Activated T-helper 17 cell treated with anti-CD3 and anti-CD28 coated beads, Interleukin-2, amount 50 U/mL, for 72 hours (primary cell): ENCODE measurements at regions not wholly inside any gene's neighbourhood (a gene's known extent, or its start where the extent isn't known, plus 50 kb on each side); places are given as distances from the start of the nearest gene placed in this dataset.
"Not testable (repeated sequence)": the region's sequence is repeated elsewhere in the genome, so short reads cannot be mapped to it uniquely, and the experiment has no call there.

Source experiments
- ATAC-seq: fragments of 150-1000 bp; cut with Tn5 transposase; replicated peaks from 2 replicates; pipeline ENCODE4 v1.10.0; 2021; ENCODE audit warnings: mild to moderate bottlenecking, moderate library complexity
- H3K27ac Mint-ChIP-seq: one replicate; pipeline ENCODE4 v1.8.0; 2022; ENCODE audit warnings: mixed read lengths
- H3K27me3 Mint-ChIP-seq: one replicate; pipeline ENCODE4 v1.8.0; 2022; ENCODE audit warnings: mixed read lengths
- H3K36me3 Mint-ChIP-seq: one replicate; pipeline ENCODE4 v1.8.0; 2022; ENCODE audit warnings: low read depth, mild to moderate bottlenecking, mixed read lengths
- H3K4me1 Mint-ChIP-seq: one replicate; pipeline ENCODE4 v1.8.0; 2022; ENCODE audit warnings: mixed read lengths
- H3K4me3 Mint-ChIP-seq: one replicate; pipeline ENCODE4 v1.8.0; 2022; ENCODE audit warnings: mild to moderate bottlenecking, mixed read lengths
- H3K9me3 Mint-ChIP-seq: one replicate; pipeline ENCODE4 v1.8.0; 2022; ENCODE audit warnings: mixed read lengths

DNA sequence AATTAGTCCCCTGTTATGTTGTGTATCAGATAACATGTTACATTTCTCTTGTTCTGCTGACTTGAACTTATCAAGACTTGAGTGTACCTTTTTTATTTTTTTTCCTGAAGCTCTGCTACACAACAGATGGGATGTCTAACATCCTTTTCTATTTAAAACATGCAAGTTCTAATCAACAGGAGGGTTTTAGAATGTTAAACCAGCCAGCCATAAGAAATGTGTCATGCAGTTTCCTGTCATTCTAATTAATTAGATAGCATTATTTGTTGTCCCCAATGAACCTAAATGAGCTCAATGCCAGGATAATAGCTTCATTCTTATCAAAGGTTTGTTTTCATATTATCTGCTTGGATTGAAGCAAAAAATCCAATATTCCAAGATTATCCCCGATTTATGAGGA lies 958.2 kb downstream of the PCDH7 start:
- H3K27me3 Mint-ChIP-seq: no peaks in the 10 kb centered on the region
- H3K36me3 Mint-ChIP-seq: no peaks in the 10 kb centered on the region
- ATAC-seq: no peak
- H3K4me1 Mint-ChIP-seq: no peaks in the 10 kb centered on the region
- no peak overlapping the region for H3K4me3 Mint-ChIP-seq
- H3K27ac Mint-ChIP-seq: no peak overlapping the region
- peaks cover 7% of the 10 kb centered on the region for H3K9me3 Mint-ChIP-seq

DNA sequence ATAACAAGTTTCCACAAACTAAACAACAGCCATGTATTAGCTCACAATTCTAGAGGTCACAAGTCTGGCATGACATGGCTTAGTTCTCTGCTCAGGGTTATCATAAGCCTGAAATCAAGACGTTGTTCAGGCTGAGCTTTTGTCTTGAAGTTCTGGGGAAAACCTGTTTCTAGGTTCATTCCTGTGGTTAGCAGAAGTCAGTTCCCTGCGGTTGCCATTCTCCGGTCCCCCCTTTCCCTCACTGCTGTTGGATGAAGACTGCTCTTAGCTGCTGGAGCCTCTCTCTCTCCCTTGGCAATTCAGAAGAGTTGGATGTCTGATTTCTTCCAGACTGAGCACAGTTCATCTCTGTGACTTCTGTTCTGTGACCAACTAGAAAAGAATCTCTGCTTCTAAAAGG lies 962.6 kb downstream of the PCDH7 start:
- H3K9me3 Mint-ChIP-seq: peaks cover 3% of the 10 kb centered on the region
- H3K36me3 Mint-ChIP-seq: no peaks in the 10 kb centered on the region
- no peak for ATAC-seq
- H3K4me3 Mint-ChIP-seq: no peak overlapping the region
- H3K27me3 Mint-ChIP-seq: no peaks in the 10 kb centered on the region
- H3K27ac Mint-ChIP-seq: no peak overlapping the region
- H3K4me1 Mint-ChIP-seq: no peaks in the 10 kb centered on the region

DNA sequence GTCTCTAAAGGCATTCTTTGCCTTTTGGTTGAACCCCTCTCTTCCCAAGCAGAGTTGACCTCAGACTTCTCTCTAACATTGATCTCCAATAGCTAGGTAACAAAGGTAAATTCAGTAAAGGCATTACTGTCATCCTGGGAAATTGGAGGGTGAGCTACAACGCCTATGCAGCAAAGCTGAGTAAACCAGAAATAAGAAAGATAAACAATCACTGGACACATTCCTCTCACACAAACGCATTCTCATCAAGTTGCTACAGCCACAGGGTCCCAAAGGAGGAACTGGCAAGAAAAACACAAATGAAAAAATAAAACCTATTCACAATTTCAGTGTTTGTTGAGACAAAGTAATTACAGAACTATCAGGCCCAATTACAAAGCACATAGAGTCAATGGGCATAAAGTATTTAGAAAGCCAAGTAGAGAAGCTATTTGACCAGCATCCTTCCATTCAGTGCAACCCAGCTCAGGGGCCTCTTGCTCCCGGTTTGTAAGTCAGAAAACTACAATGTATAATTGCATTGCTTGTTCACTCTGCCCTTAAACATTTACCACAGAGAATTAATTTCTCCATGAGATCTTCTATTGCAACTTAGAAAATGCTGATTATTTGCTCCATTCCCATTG lies 967.7 kb downstream of the PCDH7 start:
- no peaks in the 10 kb centered on the region for H3K4me1 Mint-ChIP-seq
- no peaks in the 10 kb centered on the region for H3K27me3 Mint-ChIP-seq
- peaks cover 3% of the 10 kb centered on the region for H3K9me3 Mint-ChIP-seq
- no peaks in the 10 kb centered on the region for H3K36me3 Mint-ChIP-seq
- no peak for ATAC-seq
- no peak overlapping the region for H3K27ac Mint-ChIP-seq
- no peak overlapping the region for H3K4me3 Mint-ChIP-seq

DNA sequence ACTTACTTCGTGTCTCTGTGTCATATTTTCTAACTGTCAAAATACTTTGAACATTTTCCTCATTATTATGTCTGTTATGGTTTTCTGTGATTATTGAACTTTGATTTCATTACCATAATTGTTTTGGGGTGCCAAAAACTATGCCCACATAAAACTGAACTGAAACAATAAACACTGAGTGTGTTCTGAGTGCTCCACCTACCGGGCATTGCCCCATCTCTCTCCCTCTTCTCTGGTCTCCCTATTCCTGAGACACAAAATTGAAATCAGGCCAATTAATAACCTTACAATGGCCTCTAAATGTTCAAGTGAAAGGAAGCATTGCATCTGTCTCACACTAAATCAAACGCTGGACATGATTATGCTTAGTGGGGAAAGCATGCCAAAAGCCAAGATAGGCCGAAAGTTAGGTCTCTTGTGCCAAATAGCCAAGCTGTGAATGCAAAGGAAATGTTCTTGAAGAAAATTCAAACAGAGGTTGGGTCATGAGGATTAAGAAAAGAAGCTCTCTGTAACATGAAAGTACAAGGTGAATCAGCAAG lies 972.3 kb downstream of the PCDH7 start:
- no peaks in the 10 kb centered on the region for H3K27me3 Mint-ChIP-seq
- ATAC-seq: no peak
- no peaks in the 10 kb centered on the region for H3K36me3 Mint-ChIP-seq
- no peaks in the 10 kb centered on the region for H3K4me1 Mint-ChIP-seq
- H3K4me3 Mint-ChIP-seq: no peak overlapping the region
- H3K9me3 Mint-ChIP-seq: peaks cover 7% of the 10 kb centered on the region
- H3K27ac Mint-ChIP-seq: no peak overlapping the region

DNA sequence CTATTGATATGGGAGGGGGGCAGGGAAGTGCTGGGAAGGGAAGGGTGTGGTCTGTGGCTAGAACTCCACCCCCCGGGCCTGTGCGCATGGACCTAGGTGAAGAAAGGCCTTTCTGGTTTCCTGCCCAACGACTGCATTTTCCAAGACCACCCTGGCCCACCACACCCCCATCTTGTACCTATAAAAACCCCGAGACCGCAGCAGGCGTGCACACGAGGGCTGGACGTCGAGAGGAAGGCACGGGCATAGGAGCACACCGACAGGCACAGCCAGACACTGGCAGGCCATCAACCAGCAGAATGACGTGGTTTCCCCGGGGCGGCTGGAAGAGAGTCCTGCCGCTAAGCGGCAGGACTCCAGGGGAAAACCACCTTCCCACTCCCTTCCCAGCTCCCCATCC lies 981.1 kb downstream of the PCDH7 start:
- H3K4me3 Mint-ChIP-seq: no peak overlapping the region
- no peaks in the 10 kb centered on the region for H3K4me1 Mint-ChIP-seq
- H3K27me3 Mint-ChIP-seq: no peaks in the 10 kb centered on the region
- H3K36me3 Mint-ChIP-seq: no peaks in the 10 kb centered on the region
- ATAC-seq: no peak
- H3K27ac Mint-ChIP-seq: no peak overlapping the region
- H3K9me3 Mint-ChIP-seq: peaks cover 15% of the 10 kb centered on the region

DNA sequence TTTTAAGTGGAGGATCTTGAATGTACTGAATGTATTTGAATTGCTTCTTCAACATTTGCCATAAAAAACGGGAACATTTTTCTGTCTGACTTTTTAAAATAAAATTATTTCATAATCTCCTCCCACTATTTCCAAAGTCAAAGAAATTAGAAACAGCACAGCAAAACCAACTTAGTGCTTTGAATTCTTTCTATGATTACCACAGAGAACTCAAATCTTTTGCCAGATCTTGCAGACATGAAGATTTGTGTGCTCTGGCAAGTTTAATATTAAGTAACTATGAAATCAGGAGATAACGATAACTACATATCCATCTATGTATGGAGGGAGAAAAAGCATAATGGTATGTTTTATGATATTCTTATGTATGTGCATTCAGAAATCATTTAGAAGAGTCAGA lies 982.2 kb downstream of the PCDH7 start:
- Mint-ChIP-seq H3K27ac (no peak overlapping the region), H3K36me3 (no peaks in the 10 kb centered on the region)

DNA sequence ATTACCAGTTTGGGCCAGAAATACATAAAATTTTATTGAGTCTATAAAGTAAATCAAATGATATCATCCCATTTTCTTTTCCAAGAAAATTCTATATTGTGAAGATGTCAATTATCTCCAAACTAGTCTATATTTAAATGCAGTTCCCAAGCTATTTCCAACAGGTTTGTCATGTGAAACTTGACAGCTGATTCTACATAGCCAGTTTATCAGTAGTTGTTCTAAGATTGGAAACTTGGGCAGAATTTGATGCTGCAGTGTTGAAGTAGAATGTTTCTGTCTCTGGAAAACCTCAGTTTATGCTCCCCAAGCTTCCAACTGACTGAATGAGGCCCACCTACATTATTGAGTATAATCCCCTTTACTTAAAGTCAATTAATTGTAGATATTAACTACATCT lies 994.1 kb downstream of the PCDH7 start:
- Mint-ChIP-seq H3K27ac (no peak overlapping the region), H3K9me3 (peaks cover 17% of the 10 kb centered on the region), H3K4me1 (no peaks in the 10 kb centered on the region), H3K27me3 (no peaks in the 10 kb centered on the region), H3K4me3 (no peak overlapping the region), H3K36me3 (no peaks in the 10 kb centered on the region)
- ATAC-seq: no peak

More for the DNA sequence above, 982.2 kb downstream of the PCDH7 start:
- H3K27me3 Mint-ChIP-seq: no peaks in the 10 kb centered on the region
- H3K4me3 Mint-ChIP-seq: no peak overlapping the region
- no peaks in the 10 kb centered on the region for H3K4me1 Mint-ChIP-seq
- H3K9me3 Mint-ChIP-seq: peaks cover 15% of the 10 kb centered on the region
- no peak for ATAC-seq

DNA sequence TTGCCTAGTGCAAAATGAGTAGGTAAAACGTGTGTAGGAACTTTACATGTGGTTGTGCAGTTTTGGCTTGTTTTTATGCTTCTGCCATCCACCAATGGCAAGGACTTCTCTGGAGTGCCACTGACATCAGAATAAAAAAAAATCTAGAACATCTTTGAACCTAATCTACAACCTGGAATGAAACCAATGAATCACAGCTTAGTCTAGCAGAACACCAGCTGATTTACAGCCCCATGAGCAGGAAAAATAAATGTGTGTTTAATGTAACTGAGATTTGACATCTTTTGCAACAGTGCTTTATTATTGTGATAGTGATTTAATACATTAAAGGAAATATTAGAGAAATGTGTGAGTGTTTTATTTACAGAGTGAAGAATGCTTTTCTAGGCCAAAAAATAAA lies 995.1 kb downstream of the PCDH7 start:
- Mint-ChIP-seq H3K4me3 (no peak overlapping the region), H3K4me1 (no peaks in the 10 kb centered on the region), H3K36me3 (no peaks in the 10 kb centered on the region), H3K27me3 (no peaks in the 10 kb centered on the region), H3K9me3 (peaks cover 21% of the 10 kb centered on the region), H3K27ac (no peak overlapping the region)
- no peak for ATAC-seq

DNA sequence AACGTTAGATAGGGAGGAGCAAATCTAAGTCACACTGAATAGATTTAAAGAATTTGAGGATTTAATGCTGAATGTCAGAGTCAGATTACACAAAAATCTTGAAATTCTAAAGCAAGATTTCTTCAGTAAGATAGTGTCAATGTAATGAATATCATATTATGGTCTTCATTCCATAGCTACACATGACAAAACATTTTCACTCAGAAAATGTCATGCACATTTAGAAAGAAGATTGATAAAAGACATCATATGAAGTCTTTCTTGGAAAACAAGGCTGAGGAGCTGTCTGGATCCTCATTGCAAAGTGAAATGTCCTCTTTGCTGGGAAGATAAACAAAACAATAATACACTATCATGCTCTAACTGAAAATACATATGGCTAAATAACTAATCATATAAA lies 1006.9 kb downstream of the PCDH7 start:
- H3K36me3 Mint-ChIP-seq: no peaks in the 10 kb centered on the region
- no peaks in the 10 kb centered on the region for H3K27me3 Mint-ChIP-seq
- no peak for ATAC-seq
- peaks cover 11% of the 10 kb centered on the region for H3K9me3 Mint-ChIP-seq
- H3K27ac Mint-ChIP-seq: no peak overlapping the region
- no peak overlapping the region for H3K4me3 Mint-ChIP-seq
- H3K4me1 Mint-ChIP-seq: no peaks in the 10 kb centered on the region

DNA sequence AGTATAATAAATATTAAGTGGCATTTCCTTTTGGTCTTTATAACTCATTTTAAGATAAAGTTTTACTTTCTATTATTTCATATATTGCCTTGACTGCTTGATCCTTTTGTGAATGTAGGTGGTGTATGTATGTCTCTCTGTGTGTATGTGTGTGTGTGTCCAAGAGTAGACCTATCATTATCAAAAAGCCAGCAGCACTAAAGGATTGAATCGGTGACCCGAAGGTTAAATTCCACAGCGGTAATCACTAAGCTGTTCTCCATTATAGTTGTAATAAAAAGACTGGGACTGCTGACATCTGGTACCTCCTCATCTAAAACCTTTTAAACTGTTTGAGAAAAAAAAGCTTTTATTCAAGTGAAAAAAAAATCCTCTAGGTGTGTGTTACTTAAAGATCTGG lies 1014.8 kb downstream of the PCDH7 start:
- peaks cover 12% of the 10 kb centered on the region for H3K9me3 Mint-ChIP-seq
- no peaks in the 10 kb centered on the region for H3K27me3 Mint-ChIP-seq
- ATAC-seq: no peak
- no peak overlapping the region for H3K4me3 Mint-ChIP-seq
- no peak overlapping the region for H3K27ac Mint-ChIP-seq
- H3K4me1 Mint-ChIP-seq: no peaks in the 10 kb centered on the region
- no peaks in the 10 kb centered on the region for H3K36me3 Mint-ChIP-seq

DNA sequence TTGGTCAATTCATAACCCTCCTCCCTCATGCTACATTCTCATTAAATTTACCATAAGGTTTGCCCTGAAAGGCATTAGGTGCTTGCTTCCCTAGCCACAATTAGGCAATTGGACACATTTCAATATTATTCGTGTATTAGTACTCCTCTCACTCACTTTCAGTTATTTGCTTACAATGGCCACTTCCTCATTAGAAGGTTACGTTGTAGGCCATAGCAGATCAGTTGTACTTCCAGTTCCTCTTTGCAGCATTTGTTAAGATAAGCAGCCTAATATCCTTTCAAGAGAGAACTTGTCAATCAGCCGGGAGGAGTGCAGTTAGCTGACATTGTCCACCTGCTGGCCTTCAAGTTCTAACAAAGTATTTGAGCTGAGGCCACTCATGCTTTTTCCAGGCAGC lies 1017.2 kb downstream of the PCDH7 start:
- Mint-ChIP-seq H3K36me3 (no peaks in the 10 kb centered on the region), H3K4me1 (no peaks in the 10 kb centered on the region), H3K4me3 (no peak overlapping the region), H3K27ac (no peak overlapping the region), H3K27me3 (no peaks in the 10 kb centered on the region), H3K9me3 (peaks cover 9% of the 10 kb centered on the region)
- no peak for ATAC-seq

DNA sequence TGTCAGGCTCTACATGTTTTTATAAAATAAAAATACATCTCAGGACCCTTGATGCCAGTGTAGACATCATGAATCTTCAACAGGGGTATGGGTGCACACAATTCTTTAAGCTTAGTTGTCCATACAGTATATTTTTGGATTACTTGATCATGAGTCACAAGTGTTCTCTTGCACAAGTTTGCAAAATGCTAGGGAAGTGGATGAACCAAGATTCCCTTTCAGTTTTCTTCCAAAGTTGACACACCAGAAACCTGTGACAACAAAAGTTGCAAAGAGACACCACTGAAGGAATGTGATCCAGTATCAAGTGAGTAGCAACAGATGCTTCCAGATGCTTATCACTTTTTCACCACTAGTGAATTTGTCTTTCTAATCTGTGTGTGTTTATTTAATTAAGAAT lies 1021.2 kb downstream of the PCDH7 start:
- no peaks in the 10 kb centered on the region for H3K36me3 Mint-ChIP-seq
- H3K27me3 Mint-ChIP-seq: no peaks in the 10 kb centered on the region
- no peak for ATAC-seq
- H3K9me3 Mint-ChIP-seq: peaks cover 9% of the 10 kb centered on the region
- no peak overlapping the region for H3K4me3 Mint-ChIP-seq
- no peaks in the 10 kb centered on the region for H3K4me1 Mint-ChIP-seq
- no peak overlapping the region for H3K27ac Mint-ChIP-seq

DNA sequence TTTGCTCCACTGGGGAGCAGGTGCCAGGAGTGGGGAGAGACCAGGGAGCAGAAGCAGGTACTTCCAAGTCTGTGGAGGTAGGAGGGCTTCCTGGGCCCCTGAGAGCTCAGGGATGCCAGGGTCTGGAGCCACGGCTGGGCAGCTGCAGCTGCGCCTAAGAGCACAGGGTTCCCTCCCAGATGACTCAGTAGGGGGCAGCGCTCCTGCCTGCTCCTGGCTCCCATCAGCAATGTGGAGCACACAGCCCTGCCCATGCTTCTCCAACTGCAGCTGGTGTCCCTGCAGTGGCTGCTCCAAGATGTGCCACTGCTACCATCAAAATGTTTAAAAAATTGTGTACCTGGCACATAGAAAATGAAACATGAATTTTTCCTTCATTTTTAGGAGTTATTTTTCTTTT lies 1028.2 kb downstream of the PCDH7 start:
- ATAC-seq: no peak
- Mint-ChIP-seq H3K36me3 (no peaks in the 10 kb centered on the region), H3K27me3 (no peaks in the 10 kb centered on the region), H3K4me3 (no peak overlapping the region), H3K9me3 (peaks cover 7% of the 10 kb centered on the region), H3K27ac (no peak overlapping the region), H3K4me1 (no peaks in the 10 kb centered on the region)

DNA sequence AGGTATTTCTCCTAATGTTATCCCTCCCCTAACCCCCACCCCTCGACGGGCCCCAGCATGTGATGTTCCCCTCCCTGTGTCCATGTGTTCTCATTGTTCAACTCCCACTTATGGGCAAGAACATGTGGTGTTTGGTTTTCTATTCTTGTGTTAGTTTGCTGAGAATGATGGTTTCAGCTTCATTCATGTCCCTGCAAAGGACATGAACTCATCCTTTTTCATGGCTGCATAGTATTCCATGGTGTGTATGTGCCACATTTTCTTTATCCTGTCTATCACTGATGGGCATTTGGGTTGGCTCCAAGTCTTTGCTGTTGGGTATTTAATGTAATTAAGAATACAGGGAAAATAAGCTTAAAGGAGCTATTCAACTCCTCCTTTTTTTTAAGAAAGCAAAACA lies 1030.4 kb downstream of the PCDH7 start:
- H3K9me3 Mint-ChIP-seq: peaks cover 10% of the 10 kb centered on the region
- H3K27me3 Mint-ChIP-seq, H3K4me1 Mint-ChIP-seq, H3K27ac Mint-ChIP-seq, H3K36me3 Mint-ChIP-seq, ATAC-seq, H3K4me3 Mint-ChIP-seq: not testable (repeated sequence)

DNA sequence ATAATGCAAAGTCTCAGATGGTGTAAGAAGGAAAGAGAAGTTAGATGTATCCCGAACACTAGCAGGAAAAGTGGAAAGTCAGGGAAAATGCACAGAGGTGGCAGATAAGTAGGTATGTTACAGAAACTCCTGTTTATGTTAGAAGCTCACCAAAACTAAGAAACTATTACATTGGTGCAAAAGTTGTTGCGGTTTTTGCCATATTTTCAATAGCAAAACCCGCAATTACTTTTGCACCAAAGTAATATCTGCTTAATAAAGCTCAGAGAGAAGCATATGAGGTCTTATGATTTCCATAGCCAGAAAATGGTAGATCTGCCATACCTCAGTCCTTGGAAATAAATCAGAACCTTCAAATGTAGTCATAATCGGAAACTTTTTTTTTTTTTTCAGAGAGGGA lies 1035.6 kb downstream of the PCDH7 start:
- Mint-ChIP-seq H3K27me3 (no peaks in the 10 kb centered on the region), H3K4me1 (no peaks in the 10 kb centered on the region), H3K27ac (no peak overlapping the region), H3K36me3 (no peaks in the 10 kb centered on the region), H3K4me3 (no peak overlapping the region), H3K9me3 (peaks cover 37% of the 10 kb centered on the region)
- no peak for ATAC-seq

DNA sequence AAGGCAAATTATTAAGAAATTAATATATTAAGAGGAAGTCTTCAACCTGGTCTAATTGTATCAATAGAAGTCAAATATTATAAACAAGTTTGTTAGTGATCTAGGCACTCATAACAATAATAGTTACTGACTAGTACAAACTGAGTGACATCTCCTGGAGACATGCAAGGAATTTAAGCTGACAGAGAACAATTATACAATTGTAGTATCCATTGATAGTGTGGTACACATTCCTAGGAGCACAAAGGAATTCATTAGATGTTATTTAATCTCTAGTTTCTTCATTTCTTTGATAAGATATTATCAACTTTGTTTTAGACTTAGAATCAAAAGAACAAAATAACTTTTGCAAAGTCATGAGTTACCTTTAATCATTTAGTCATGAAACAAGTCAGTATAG lies 1048.6 kb downstream of the PCDH7 start:
- Mint-ChIP-seq H3K4me1 (no peaks in the 10 kb centered on the region), H3K36me3 (no peaks in the 10 kb centered on the region), H3K27me3 (no peaks in the 10 kb centered on the region), H3K4me3 (no peak overlapping the region), H3K27ac (no peak overlapping the region), H3K9me3 (peaks cover 19% of the 10 kb centered on the region)
- no peak for ATAC-seq
